ENCODE measurements at regions not wholly inside any gene's neighbourhood (a gene's known extent, or its start where the extent isn't known, plus 50 kb on each side); places are given as distances from the start of the nearest gene placed in this dataset.

GRCh38 chr3:41104147-41104546, 95.2 kb upstream of the CTNNB1 start:
- TF ChIP-seq CTCF (optimal IDR thresholded peaks at IDR 0.05 in 1 of 3, IDR thresholded peaks at IDR 0.05 in 1 of 3, conservative IDR thresholded peaks at IDR 0.05 in 1 of 3; ENCODE audit: extremely low read depth in 1 of 3, insufficient read depth in 2 of 3, low read length in 3 of 3) (no peak), EZH2 (IDR thresholded peaks at IDR 0.05; ENCODE audit: low read length) (no peak)

All from keratinocyte (primary cell).